ENCODE measurements at regions not wholly inside any gene's neighbourhood (a gene's known extent, or its start where the extent isn't known, plus 50 kb on each side); places are given as distances from the start of the nearest gene placed in this dataset.

DNA sequence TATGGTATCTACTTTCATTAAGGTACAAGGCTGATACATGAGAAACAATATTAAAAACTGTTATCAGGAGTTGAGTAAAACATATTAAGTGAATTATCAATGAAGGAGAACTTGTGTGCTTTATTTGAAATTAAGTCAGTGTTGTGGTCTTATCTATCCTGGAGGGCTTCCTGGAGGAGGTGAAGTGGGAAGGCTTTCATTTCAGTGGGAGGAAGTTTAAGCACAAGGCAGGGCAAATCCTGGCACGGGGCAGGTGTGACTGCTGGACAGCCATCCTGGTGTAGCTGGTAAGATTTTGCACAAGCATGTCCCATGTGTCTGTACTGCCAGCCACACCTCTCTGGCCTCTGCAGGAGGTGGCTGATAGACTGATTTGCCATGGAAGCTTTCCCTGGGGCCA, 159.7 kb upstream of the SKOR2 start:
- POLR2A ChIA-PET = no interaction called here

DNA sequence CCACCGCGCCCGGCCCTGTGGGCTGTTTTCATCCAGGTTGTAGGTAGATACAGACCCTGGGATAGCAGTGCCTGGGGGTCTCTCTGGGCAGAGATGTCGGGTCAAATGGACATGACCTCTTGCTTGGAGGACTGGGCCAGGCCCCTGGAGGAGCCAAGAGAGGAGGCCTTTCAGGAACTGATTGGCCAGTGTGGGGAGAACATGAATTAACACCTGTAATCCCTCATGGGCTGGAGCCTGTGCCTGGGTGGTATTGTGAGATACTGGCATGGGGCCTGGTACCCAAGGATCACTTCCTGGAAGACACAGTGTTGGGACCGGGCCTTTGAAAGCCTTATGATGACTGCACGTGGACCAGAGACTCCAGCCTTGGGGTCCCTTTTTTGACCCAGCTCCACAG, 158.7 kb upstream of the SKOR2 start:
- TF ChIP-seq, protein P1, sequence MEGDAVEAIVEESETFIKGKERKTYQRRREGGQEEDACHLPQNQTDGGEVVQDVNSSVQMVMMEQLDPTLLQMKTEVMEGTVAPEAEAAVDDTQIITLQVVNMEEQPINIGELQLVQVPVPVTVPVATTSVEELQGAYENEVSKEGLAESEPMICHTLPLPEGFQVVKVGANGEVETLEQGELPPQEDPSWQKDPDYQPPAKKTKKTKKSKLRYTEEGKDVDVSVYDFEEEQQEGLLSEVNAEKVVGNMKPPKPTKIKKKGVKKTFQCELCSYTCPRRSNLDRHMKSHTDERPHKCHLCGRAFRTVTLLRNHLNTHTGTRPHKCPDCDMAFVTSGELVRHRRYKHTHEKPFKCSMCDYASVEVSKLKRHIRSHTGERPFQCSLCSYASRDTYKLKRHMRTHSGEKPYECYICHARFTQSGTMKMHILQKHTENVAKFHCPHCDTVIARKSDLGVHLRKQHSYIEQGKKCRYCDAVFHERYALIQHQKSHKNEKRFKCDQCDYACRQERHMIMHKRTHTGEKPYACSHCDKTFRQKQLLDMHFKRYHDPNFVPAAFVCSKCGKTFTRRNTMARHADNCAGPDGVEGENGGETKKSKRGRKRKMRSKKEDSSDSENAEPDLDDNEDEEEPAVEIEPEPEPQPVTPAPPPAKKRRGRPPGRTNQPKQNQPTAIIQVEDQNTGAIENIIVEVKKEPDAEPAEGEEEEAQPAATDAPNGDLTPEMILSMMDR (IDR thresholded peaks at IDR 0.05; ENCODE audit: control extremely low read depth, extremely low read depth, low read depth, missing control alignments) = no peak
- ChIA-PET CTCF (no interaction called here), POLR2A (no interaction called here)
- no peak for DNase-seq (ENCODE audit: extremely low spot score)

More for the DNA sequence above, 159.7 kb upstream of the SKOR2 start:
- DNase-seq (ENCODE audit: extremely low spot score) = no peak
- TF ChIP-seq, protein P1 (IDR thresholded peaks at IDR 0.05; ENCODE audit: control extremely low read depth, extremely low read depth, low read depth, missing control alignments) = no peak
- CTCF ChIA-PET = no interaction called here

DNA sequence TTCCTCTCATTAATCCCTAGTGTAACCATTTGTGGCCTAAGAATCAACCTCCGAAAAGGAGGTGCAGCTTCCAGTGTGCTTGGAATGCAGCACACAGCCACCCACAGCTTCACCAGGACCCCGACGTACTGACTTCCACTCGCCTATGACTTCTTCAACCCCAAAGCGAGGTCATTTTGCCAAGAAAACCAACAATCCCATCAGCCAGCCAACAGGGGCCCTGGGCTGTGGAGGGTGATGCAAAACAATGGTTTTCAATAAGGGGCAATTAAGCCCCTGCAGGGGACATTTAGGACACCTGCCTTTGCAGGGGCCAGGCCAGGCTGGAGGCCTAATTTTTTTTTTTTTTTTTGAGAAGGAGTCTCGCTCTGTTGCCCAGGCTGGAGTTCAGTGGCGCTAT, 158.1 kb upstream of the SKOR2 start:
- POLR2A ChIA-PET = no interaction called here
- TF ChIP-seq, protein P1 (IDR thresholded peaks at IDR 0.05; ENCODE audit: control extremely low read depth, extremely low read depth, low read depth, missing control alignments) = no peak
- DNase-seq (ENCODE audit: extremely low spot score) = no peak
- CTCF ChIA-PET = no interaction called here

DNA sequence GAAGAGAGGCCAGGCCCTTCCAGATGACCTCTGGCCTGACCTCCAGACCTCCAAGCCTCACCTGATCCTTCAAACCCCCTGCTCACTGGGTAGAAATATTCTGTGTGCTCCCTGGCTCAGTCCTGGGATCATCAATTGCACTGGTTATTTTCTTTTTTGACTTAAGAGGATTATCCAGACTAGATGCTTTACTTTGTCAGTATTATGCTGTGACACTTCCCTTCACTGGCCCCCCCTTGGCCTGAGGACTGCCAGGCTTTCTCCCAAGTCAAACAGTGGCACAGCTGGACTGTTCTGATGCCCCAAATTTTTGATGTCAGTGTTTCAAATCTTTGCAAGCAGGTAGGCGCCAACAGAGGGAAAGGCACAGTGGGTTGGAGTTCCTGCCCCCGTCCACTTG, 156.3 kb upstream of the SKOR2 start:
- TF ChIP-seq, protein P1 (IDR thresholded peaks at IDR 0.05; ENCODE audit: control extremely low read depth, extremely low read depth, low read depth, missing control alignments) = no peak
- ChIA-PET POLR2A (no interaction called here), CTCF (no interaction called here)
- DNase-seq (ENCODE audit: extremely low spot score) = no peak

DNA sequence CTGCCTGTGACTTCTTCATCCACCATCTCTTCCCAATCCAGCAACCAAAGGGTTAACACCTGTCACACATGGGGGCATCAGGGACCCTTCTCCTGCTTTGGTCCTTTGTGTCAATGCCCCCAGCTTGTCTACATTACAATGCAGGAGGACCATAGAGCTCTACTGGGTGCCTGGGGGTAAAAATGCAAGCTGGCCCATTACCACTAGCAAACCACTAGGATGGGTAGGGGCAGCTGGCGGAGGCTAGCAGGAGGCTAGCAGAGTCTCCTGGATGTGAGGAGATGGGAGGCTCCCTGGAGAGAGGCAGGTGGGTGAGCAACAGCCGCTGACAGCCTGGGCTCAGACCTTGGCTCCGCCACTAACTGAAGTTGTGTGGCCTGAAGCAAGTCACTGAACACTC, 153.4 kb upstream of the SKOR2 start:
- ChIA-PET CTCF (no interaction called here), POLR2A (no interaction called here)
- DNase-seq (ENCODE audit: extremely low spot score) = no peak
- TF ChIP-seq, protein P1 (IDR thresholded peaks at IDR 0.05; ENCODE audit: control extremely low read depth, extremely low read depth, low read depth, missing control alignments) = no peak

DNA sequence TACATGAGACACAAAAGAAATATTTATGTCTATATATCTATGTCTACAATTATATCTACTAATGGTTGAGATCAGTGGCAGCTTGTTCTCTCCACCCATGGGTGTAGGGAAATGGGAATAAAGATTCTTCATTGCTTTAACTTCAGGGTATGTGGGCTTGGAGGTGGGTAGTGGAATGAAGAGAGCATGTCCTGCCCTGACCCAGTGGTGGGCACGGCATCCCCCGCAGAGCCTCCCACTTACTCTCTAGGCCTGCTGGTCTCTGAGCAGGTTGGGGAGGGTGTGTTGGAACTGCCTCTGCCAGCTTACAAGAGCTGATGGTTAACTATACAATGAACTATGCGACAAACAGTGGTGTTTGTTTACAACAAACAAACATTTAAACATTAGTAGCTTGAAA, 152.5 kb upstream of the SKOR2 start:
- no peak for DNase-seq (ENCODE audit: extremely low spot score)
- TF ChIP-seq, protein P1 (IDR thresholded peaks at IDR 0.05; ENCODE audit: control extremely low read depth, extremely low read depth, low read depth, missing control alignments) = no peak
- CTCF ChIA-PET = no interaction called here
- POLR2A ChIA-PET = no interaction called here

DNA sequence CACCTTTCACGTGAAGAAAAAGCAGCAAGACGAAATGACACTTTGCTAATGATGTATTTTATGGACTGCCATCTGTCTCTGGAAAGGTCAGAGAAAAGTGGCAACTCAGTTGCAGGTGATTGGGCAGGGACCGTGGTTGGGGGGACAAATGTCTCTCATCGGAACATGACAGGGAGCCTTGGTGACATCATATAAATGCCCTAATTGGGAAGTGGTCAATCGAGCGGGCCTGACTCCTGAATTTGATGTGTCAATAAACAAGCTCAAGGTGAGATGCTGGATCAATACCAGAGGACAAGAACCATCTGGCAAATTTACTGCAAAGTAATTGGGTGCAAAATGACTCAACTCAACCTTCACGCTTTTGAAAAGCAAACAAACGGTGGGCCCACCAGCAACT, 151.9 kb upstream of the SKOR2 start:
- POLR2A ChIA-PET = no interaction called here
- TF ChIP-seq, protein P1 (IDR thresholded peaks at IDR 0.05; ENCODE audit: control extremely low read depth, extremely low read depth, low read depth, missing control alignments) = no peak
- DNase-seq (ENCODE audit: extremely low spot score) = no peak
- CTCF ChIA-PET = no interaction called here
